HCT116 (cell line): ENCODE measurements at regions not wholly inside any gene's neighbourhood (a gene's known extent, or its start where the extent isn't known, plus 50 kb on each side); places are given as distances from the start of the nearest gene placed in this dataset.

ENCODE experiments used
- ATAC-seq: fragments of 200-7000 bp; cut with Tn5 transposase; 2 replicates; pipeline ENCODE4 v1.9.1; 2020; ENCODE audit warnings: mild to moderate bottlenecking, moderate library complexity
- BruUV-seq: library from RNA; stranded (reverse); fragments of 400-500 nt; replicated peaks from 2 replicates; lab custom pipeline; 2021; lab: Mats Ljungman, UMichigan
- CTCF ChIA-PET: fragments of 300-600 bp; sonication (Branson Sonifier 250); formaldehyde crosslinking; loops from one replicate; lab custom pipeline; 2021; ENCODE audit warnings: antibody characterized with exemption; lab: Charles Lee
- POLR2A ChIA-PET: fragments of 300-600, 350-600 bp; sonication (Branson Sonifier 250); formaldehyde crosslinking; loops from one replicate; lab custom pipeline; 2021; ENCODE audit warnings: antibody characterized with exemption; lab: Charles Lee
- RAD21 ChIA-PET, 2 experiments: fragments of 300-600 bp; sonication (Branson Sonifier 250); formaldehyde crosslinking; loops; one replicate each; lab custom pipeline; 2023; ENCODE audit warnings: low total read pairs in 2 of 2; ENCODE audit not compliant: uncharacterized antibody in 2 of 2, unreplicated experiment in 2 of 2, low non-redundant PET in 1 of 2; lab: Charles Lee
- DNase-seq: peaks from one replicate; pipeline ENCODE4 v3.0.0-alpha.2; 2010; ENCODE audit warnings: low read depth, low spot score
- H2AFZ ChIP-seq: fragments of 200-600 bp; shearing (Covaris generic), sonication (generic); 2 replicates; pipeline ENCODE4 v1.6.1; 2017; ENCODE audit warnings: low read depth, mixed run types, mixed read lengths, antibody characterized with exemption, low read length; ENCODE audit not compliant: poor library complexity, severe bottlenecking
- H3K27ac ChIP-seq: 2 replicates; pipeline ENCODE4 v1.5.1; 2012; ENCODE audit warnings: low read depth, low read length
- H3K27me3 ChIP-seq: fragments of 200-600 bp; sonication (generic); 2 replicates; pipeline ENCODE4 v1.6.1; 2016; ENCODE audit warnings: mixed run types, low read length, mixed read lengths; ENCODE audit not compliant: insufficient read depth
- H3K36me3 ChIP-seq, 2 experiments: fragments of 200-500 bp in 1 of 2; fragments of 200-600 bp in 1 of 2; sonication (Bioruptor generic) in 1 of 2; sonication (generic) in 1 of 2; 2 replicates each; pipeline versions ENCODE4 v1.5.1 to v1.6.1; 2014 to 2016; ENCODE audit warnings: low read length in 2 of 2, inconsistent platforms in 1 of 2, mixed read lengths in 1 of 2, mixed run types in 1 of 2; ENCODE audit not compliant: insufficient read depth in 2 of 2, control insufficient read depth in 1 of 2
- H3K4me1 ChIP-seq, 2 experiments: fragments of 200-600 bp in 1 of 2; sonication (generic) in 1 of 2; 2 replicates each; pipeline versions ENCODE4 v1.5.1 to v1.6.1; 2012 to 2017; ENCODE audit warnings: low read length in 2 of 2, inconsistent platforms in 1 of 2, mild to moderate bottlenecking in 1 of 2, mixed read lengths in 1 of 2, mixed run types in 1 of 2, moderate library complexity in 1 of 2; ENCODE audit not compliant: insufficient read depth in 2 of 2, control insufficient read depth in 1 of 2
- H3K4me2 ChIP-seq: fragments of 200-600 bp; sonication (generic); 2 replicates; pipeline ENCODE4 v1.6.1; 2017; ENCODE audit warnings: mixed run types, low read length, mixed read lengths
- H3K4me3 ChIP-seq, 2 experiments: fragments of 200-600 bp in 1 of 2; sonication (generic) in 1 of 2; replicated peaks in 1 of 2; 2 replicates each; pipeline ENCODE4 v1.5.1; 2011 to 2016; ENCODE audit warnings: low read length in 2 of 2, control low read depth in 1 of 2, low read depth in 1 of 2, mild to moderate bottlenecking in 1 of 2, mixed read lengths in 1 of 2, mixed run types in 1 of 2
- H3K79me2 ChIP-seq: fragments of 200-600 bp; sonication (generic); 2 replicates; pipeline ENCODE4 v1.6.1; 2017; ENCODE audit warnings: mild to moderate bottlenecking, mixed run types, low read length, moderate library complexity, mixed read lengths; ENCODE audit not compliant: insufficient read depth
- H3K9ac ChIP-seq: fragments of 200-600 bp; sonication (generic); 2 replicates; pipeline ENCODE4 v1.6.1; 2016; ENCODE audit warnings: low read length, mixed read lengths
- H3K9me2 ChIP-seq: fragments of 200-600 bp; sonication (generic), shearing (Covaris generic); 2 replicates; pipeline ENCODE4 v1.6.1; 2017; ENCODE audit warnings: mixed run types, mild to moderate bottlenecking, moderate library complexity; ENCODE audit not compliant: insufficient read depth
- H3K9me3 ChIP-seq, 2 experiments: fragments of 200-500 bp in 1 of 2; fragments of 200-600 bp in 1 of 2; sonication (Bioruptor generic) in 1 of 2; sonication (generic) in 1 of 2; 2 replicates each; pipeline ENCODE4 v1.6.1; 2014 to 2017; ENCODE audit warnings: low read length in 2 of 2, mixed read lengths in 2 of 2, inconsistent platforms in 1 of 2, low read depth in 1 of 2, mild to moderate bottlenecking in 1 of 2, mixed run types in 1 of 2, moderate library complexity in 1 of 2; ENCODE audit not compliant: control insufficient read depth in 1 of 2, insufficient read depth in 1 of 2
- H4K20me1 ChIP-seq: fragments of 200-600 bp; sonication (generic), shearing (Covaris generic); 2 replicates; pipeline ENCODE4 v1.6.1; 2017; ENCODE audit warnings: mixed run types, mild to moderate bottlenecking, moderate library complexity; ENCODE audit not compliant: insufficient read depth
- EZH2phosphoT487 ChIP-seq: fragments of 200-600 bp; IDR thresholded peaks from 2 replicates; pipeline ENCODE4 v1.6.1; 2018; ENCODE audit warnings: antibody characterized with exemption, borderline replicate concordance
- FOSL1 ChIP-seq: IDR thresholded peaks from 2 replicates; pipeline ENCODE4 v1.6.1; 2012; ENCODE audit warnings: low read depth
- JUND ChIP-seq: IDR thresholded peaks from 2 replicates; pipeline ENCODE4 v1.6.1; 2012
- POLR2AphosphoS5 ChIP-seq: IDR thresholded peaks from 2 replicates; pipeline ENCODE4 v1.6.1; 2011; ENCODE audit warnings: mild to moderate bottlenecking, low read depth, low read length, moderate library complexity
- intact Hi-C: fragments of 100-400 bp; cut with micrococcal nuclease; formaldehyde crosslinking; loops from 2 replicates; pipeline ENCODE4 v1.10.0; 2022
- TF ChIP-seq, protein P1 (sequence below): IDR thresholded peaks from 2 replicates; pipeline ENCODE4 v1.6.1; 2012; ENCODE audit warnings: low read depth

DNA sequence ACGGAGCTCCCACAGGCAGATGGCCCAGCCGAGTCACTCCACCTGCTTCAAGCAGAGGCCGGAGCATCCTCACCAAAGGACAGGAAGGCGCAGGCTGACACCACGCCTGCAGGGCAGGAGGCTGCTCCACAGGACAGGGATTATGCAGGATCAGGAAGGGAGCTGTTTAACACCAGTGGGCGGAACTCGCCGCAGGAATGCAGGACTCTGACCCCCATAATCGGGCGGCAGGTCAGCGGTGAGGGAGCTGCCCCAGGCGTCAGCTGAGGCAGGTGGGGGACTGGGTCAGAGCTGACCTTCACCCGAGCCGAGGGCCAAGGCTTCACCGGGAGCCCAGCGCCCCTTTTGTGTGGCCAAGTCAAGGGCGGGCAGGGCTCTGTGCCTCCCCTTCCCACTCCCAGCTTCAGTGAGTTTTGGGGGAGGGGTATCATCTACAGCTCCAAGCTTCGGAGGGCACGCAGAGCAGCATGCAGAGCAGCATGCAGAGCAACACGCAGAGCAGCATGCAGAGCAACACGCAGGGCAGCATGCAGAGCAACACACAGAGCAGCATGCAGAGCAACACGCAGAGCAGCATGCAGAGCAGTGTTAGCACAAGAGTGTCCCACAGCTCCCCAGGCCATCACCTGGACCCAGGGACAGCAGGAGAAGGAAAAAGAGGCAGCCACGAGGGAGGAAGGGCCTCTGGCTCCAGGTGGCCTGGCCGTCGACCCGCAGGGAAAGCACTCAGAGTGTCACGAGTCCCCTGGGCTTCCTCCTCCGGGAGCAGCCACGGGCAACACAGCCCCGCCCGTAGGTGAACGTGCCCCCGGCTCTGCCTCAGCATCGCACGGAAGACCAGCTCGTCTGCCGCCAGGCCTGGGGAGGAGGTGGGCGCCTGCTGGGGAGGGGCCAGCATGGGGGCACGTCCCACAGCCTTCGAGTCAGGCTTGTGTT, 151.7 kb upstream of the PPP2R2D start:
- intact Hi-C loops, result no loop called here
- no TSS peak for BruUV-seq
- Histone ChIP-seq H3K9me3 (no peaks in the 10 kb centered on the region), H3K27ac (no peak overlapping the region), H3K4me2 (no peak overlapping the region), H4K20me1 (no peaks in the 10 kb centered on the region), H3K4me1 (no peaks in the 10 kb centered on the region), H3K4me3 (no peak overlapping the region), H3K36me3 (no peaks in the 10 kb centered on the region), H3K79me2 (no peaks in the 10 kb centered on the region), H3K9me2 (no peaks in the 10 kb centered on the region), H3K9ac (no peak overlapping the region), H2AFZ (no peak overlapping the region), H3K27me3 (no peaks in the 10 kb centered on the region)
- ChIA-PET POLR2A (no interaction called here), RAD21 (no interaction called here), CTCF (no interaction called here)
- ATAC-seq, result no peak
- DNase-seq, result no peak
- TF ChIP-seq EZH2phosphoT487 (no peak), JUND (no peak), FOSL1 (no peak), POLR2AphosphoS5 (no peak)
- TF ChIP-seq, protein P1, sequence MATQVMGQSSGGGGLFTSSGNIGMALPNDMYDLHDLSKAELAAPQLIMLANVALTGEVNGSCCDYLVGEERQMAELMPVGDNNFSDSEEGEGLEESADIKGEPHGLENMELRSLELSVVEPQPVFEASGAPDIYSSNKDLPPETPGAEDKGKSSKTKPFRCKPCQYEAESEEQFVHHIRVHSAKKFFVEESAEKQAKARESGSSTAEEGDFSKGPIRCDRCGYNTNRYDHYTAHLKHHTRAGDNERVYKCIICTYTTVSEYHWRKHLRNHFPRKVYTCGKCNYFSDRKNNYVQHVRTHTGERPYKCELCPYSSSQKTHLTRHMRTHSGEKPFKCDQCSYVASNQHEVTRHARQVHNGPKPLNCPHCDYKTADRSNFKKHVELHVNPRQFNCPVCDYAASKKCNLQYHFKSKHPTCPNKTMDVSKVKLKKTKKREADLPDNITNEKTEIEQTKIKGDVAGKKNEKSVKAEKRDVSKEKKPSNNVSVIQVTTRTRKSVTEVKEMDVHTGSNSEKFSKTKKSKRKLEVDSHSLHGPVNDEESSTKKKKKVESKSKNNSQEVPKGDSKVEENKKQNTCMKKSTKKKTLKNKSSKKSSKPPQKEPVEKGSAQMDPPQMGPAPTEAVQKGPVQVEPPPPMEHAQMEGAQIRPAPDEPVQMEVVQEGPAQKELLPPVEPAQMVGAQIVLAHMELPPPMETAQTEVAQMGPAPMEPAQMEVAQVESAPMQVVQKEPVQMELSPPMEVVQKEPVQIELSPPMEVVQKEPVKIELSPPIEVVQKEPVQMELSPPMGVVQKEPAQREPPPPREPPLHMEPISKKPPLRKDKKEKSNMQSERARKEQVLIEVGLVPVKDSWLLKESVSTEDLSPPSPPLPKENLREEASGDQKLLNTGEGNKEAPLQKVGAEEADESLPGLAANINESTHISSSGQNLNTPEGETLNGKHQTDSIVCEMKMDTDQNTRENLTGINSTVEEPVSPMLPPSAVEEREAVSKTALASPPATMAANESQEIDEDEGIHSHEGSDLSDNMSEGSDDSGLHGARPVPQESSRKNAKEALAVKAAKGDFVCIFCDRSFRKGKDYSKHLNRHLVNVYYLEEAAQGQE, result no peak
